ELR (cell line): ENCODE measurements at regions not wholly inside any gene's neighbourhood (a gene's known extent, or its start where the extent isn't known, plus 50 kb on each side); places are given as distances from the start of the nearest gene placed in this dataset.
"Not testable (repeated sequence)": the region's sequence is repeated elsewhere in the genome, so short reads cannot be mapped to it uniquely, and the experiment has no call there.

Experiments
- DNase-seq: peaks from one replicate; pipeline ENCODE4 v3.0.0-alpha.2; 2015; ENCODE audit warnings: low read depth

DNA sequence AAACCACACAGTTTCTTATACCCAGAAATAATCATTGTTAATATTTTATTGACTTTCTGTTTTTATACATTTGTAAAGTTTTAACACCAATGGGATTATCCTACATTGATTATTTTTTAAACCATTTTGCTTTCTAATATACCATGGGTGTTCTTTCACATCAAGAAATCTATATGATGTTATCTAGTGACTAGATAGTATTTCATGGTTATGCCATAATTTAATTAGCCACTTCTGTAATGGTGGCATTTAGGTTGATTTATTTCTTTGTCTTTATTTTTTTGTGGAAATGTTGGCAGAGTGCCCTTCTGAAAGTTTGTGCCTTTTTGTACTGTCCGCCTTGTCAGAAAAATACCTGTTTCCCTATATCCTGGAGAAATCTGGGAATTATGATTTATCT is 193.3 kb downstream of the CEP135 start:
- DNase-seq: no peak

GRCh38 chr4:56139241-56139827 is 190.6 kb downstream of the CEP135 start:
- DNase-seq: no peak

- not testable (repeated sequence) for DNase-seq
Observed at GRCh38 chr4:56134834-56135233, 186.1 kb downstream of the CEP135 start.

- peak; percentile 1 for DNase-seq
Observed at GRCh38 chr4:56134266-56134665, 185.5 kb downstream of the CEP135 start.

GRCh38 chr4:56132835-56133234 is 184.1 kb downstream of the CEP135 start:
- DNase-seq: no peak

DNA sequence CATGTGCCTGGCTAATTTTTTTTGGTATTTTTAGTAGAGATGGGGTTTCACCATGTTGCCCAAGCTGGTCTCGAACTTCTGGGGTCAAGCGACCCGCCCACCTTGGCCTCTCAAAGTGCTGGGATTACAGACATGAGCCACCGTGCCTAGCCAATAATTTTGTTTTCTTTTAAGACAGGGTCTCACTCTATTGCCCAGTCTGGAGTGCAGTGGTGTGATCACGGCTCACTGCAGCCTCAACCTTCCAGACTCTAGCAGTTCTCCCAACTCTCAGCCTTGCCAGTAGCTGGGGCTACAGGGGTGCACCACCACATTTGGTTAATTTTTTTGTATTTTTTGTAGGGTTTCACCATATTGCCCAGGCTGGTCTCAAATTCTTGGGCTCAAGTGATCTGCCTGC is 183.4 kb downstream of the CEP135 start:
- not testable (repeated sequence) for DNase-seq

- DNase-seq: no peak
Observed at GRCh38 chr4:56130606-56131155, 181.9 kb downstream of the CEP135 start.

GRCh38 chr4:56129431-56129861 is 180.7 kb downstream of the CEP135 start:
- peak; percentile 5 for DNase-seq

GRCh38 chr4:56128213-56128612 is 179.5 kb downstream of the CEP135 start:
- DNase-seq: peak; percentile 23

GRCh38 chr4:56127716-56128115 is 179.0 kb downstream of the CEP135 start:
- no peak for DNase-seq

- DNase-seq: no peak
Observed at GRCh38 chr4:56123547-56123946, 174.8 kb downstream of the CEP135 start.

GRCh38 chr4:56123051-56123450 is 174.3 kb downstream of the CEP135 start:
- no peak for DNase-seq

- no peak for DNase-seq
Observed at GRCh38 chr4:56118845-56119244, 170.1 kb downstream of the CEP135 start.

GRCh38 chr4:56118055-56118454 is 169.3 kb downstream of the CEP135 start:
- no peak for DNase-seq

GRCh38 chr4:56115898-56116297 is 167.2 kb downstream of the CEP135 start:
- DNase-seq: no peak

DNA sequence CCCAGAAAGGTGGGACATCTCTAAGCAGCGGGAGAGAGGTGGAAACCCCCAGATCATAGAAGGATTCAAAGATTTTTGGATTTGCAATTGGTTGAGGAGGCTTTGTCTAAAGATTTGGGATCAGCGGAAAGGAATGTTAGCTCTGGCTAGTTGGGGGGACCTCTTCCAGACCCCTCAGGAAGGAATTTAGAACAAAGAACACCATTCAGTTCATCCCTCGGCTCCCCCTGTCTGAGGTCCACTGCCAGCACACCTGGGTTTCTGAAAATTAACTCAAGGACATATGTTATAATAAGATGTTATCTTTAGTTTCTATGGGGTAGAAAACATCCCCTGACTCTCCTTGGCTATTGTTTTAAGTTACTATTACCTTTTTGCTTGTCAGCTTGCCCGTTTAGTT is 163.6 kb downstream of the CEP135 start:
- DNase-seq: no peak

DNA sequence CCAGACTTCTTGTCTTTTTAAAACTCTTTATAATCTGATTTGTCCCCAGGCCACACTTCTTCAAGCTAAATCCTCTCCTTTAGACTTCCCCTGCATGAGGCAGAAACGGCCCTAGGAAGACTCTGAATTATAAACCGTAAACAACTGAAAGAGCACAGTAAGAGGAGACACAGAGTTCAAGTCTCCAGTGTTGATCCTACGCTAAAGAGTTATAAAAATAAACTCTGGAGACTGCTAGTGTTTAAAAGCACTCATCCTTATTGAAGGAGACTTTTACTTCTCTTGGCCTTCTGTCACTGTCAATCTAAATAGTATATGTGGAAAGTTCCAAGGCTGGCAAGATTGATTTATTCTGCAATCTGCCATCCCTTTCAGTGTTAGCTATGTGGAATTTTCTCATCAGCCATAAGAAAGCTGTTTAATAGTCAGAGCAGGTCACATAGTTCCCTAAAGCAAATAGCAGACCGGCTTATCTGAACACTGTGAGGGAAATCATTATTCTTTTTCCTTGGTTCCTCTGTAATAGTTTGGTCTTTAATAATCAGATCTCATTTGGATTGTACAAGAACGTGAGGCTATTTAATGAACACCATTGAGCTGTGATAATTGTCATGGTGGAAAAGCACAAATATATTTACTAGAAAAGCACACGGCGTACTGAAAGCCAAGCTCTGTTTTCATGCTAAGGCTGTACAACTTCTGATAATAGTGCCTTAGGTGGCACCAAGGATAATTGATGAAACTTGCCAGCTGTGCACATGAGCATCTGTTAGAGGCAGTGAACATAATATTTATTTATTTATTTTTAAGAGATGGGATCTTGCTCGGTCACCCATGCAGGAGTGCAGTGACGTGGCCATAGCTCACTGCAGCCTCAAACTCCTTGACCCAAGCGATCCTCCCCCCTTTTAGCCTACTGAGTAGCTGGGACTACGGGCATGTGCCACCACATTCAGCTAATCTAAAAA is 157.7 kb downstream of the CEP135 start:
- no peak for DNase-seq

- DNase-seq: no peak
Observed at GRCh38 chr4:56104188-56104587, 155.4 kb downstream of the CEP135 start.

GRCh38 chr4:56102601-56103000 is 153.9 kb downstream of the CEP135 start:
- no peak for DNase-seq

DNA sequence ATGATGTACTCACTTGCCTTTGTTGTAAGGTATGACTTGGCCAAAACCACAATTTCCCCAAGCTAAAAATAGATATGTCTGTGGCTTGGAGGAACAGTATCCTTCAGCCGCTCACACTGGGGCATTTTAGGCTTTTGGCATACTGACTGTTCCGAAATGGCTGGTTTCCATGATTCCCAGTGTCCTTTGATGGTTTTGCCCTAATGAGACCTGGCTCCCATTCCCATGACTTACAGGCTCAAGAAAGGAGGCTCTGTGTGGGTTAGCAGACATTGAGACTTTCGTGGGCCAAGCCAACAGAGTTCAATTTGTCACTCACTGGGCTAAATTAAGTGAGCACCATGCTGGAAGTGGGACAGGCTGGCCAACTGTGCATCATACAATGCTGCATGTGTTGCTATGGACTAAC is 150.6 kb downstream of the CEP135 start:
- DNase-seq: no peak

DNA sequence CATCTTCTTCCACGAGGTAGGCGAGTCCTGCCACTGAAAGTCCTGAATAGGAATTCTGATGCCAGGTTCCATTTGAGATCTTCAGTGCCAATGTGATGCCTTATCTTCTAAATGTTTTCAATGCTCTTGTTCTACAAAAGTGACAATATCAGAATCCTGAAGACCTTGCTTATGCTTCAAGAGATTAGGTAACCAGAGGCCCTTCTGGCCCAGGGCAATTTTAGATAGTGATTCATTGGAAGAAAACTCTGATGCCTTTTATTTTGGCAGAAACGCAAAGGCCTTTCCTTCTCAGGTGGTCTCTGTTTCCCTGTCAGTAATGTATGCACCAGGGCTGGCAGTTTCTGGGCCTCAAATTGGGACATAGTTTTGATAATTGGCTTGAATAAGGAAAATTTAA is 144.8 kb downstream of the CEP135 start:
- no peak for DNase-seq

GRCh38 chr4:56092540-56092939 is 143.8 kb downstream of the CEP135 start:
- DNase-seq: no peak

GRCh38 chr4:56086561-56086960 is 137.8 kb downstream of the CEP135 start:
- no peak for DNase-seq
